CD4-positive, alpha-beta T cell (primary cell): ENCODE measurements at regions not wholly inside any gene's neighbourhood (a gene's known extent, or its start where the extent isn't known, plus 50 kb on each side); places are given as distances from the start of the nearest gene placed in this dataset.

Source experiments
- ATAC-seq: fragments of 200-7000 bp; cut with Tn5 transposase; one replicate; pipeline ENCODE4 v1.10.0; 2022; ENCODE audit warnings: mild to moderate bottlenecking; ENCODE audit not compliant: poor library complexity
- CTCF ChIA-PET: fragments of 350-600 bp; sonication (Branson Sonifier 250); formaldehyde crosslinking; loops from one replicate; lab custom pipeline; 2021; ENCODE audit warnings: antibody characterized with exemption, inconsistent platforms; lab: Charles Lee
- POLR2A ChIA-PET: fragments of 350-600 bp; sonication (Branson Sonifier 250); formaldehyde crosslinking; loops from one replicate; lab custom pipeline; 2021; ENCODE audit warnings: antibody characterized with exemption, inconsistent platforms; lab: Charles Lee
- DNase-seq, 14 experiments: peaks; one replicate each; pipeline ENCODE4 v3.0.0-alpha.2; 2013 to 2020; ENCODE audit warnings: mixed read lengths in 2 of 14
- H3K27ac ChIP-seq, 2 donors: one replicate each; pipeline versions ENCODE4 v1.5.1 to v1.7.0; 2013; ENCODE audit warnings: low read length in 2 of 2, low read depth in 1 of 2, mild to moderate bottlenecking in 1 of 2
- H3K27me3 ChIP-seq, 2 experiments: 1 replicate in 1 of 2; 2 replicates in 1 of 2; pipeline versions ENCODE4 v1.6.1 to v1.7.0; 2013; ENCODE audit warnings: low read length in 2 of 2, control low read depth in 1 of 2, mild to moderate bottlenecking in 1 of 2, moderate library complexity in 1 of 2; ENCODE audit not compliant: insufficient read depth in 2 of 2, control insufficient read depth in 1 of 2
- H3K36me3 ChIP-seq: one replicate; pipeline ENCODE4 v1.6.1; 2013; ENCODE audit warnings: low read length, control low read depth; ENCODE audit not compliant: insufficient read depth
- H3K4me1 ChIP-seq: one replicate; pipeline ENCODE4 v1.6.1; 2013; ENCODE audit warnings: low read length, control low read depth; ENCODE audit not compliant: insufficient read depth
- H3K4me3 ChIP-seq: one replicate; pipeline ENCODE4 v1.5.1; 2013; ENCODE audit warnings: mild to moderate bottlenecking, low read length, moderate library complexity
- H3K9me3 ChIP-seq, 2 experiments: 1 replicate in 1 of 2; 2 replicates in 1 of 2; pipeline versions ENCODE4 v1.6.1 to v1.7.0; 2013; ENCODE audit warnings: low read length in 2 of 2, mild to moderate bottlenecking in 2 of 2, control low read depth in 1 of 2, moderate library complexity in 1 of 2; ENCODE audit not compliant: control insufficient read depth in 1 of 2, insufficient read depth in 1 of 2
- H3K27ac Mint-ChIP-seq: one replicate; pipeline ENCODE4 v1.8.0; 2020; ENCODE audit warnings: mixed read lengths
- H3K27me3 Mint-ChIP-seq: one replicate; pipeline ENCODE4 v1.8.0; 2021; ENCODE audit warnings: mixed read lengths
- H3K36me3 Mint-ChIP-seq: one replicate; pipeline ENCODE4 v1.8.0; 2021; ENCODE audit warnings: low read depth, mixed read lengths
- H3K4me1 Mint-ChIP-seq: one replicate; pipeline ENCODE4 v1.8.0; 2021; ENCODE audit warnings: low read depth, mixed read lengths
- H3K4me3 Mint-ChIP-seq: one replicate; pipeline ENCODE4 v1.8.0; 2020; ENCODE audit warnings: mild to moderate bottlenecking, mixed read lengths
- H3K9me3 Mint-ChIP-seq: one replicate; pipeline ENCODE4 v1.8.0; 2020; ENCODE audit warnings: mixed read lengths
- CTCF ChIP-seq: fragments of 200-600 bp; IDR thresholded peaks from one replicate; pipeline ENCODE4 v1.8.0; 2022; ENCODE audit warnings: antibody characterized with exemption, mild to moderate bottlenecking
- intact Hi-C, 2 experiments: fragments of 100-400 bp; cut with DNase I in 1 of 2; cut with micrococcal nuclease in 1 of 2; formaldehyde crosslinking; loops; one replicate each; pipeline versions ENCODE4 v1.15.1 to v1.9.0; 2023 to 2025; cut with DNase I, micrococcal nuclease

- DNase-seq (no peak), ATAC-seq (no peak)
- Histone ChIP-seq H3K4me3 (no peak overlapping the region), H3K4me1 (no peaks in the 10 kb centered on the region), H3K27ac (no peak overlapping the region), H3K9me3 (no peaks in the 10 kb centered on the region), H3K36me3 (no peaks in the 10 kb centered on the region), H3K27me3 (peaks cover 0 to 4% of the 10 kb centered on the region in 2 experiments)
- ChIA-PET POLR2A (no interaction called here), CTCF (no interaction called here)
- no peaks in the 10 kb centered on the region for H3K4me1 Mint-ChIP-seq
- no peaks in the 10 kb centered on the region for H3K9me3 Mint-ChIP-seq
- no peak overlapping the region for H3K27ac Mint-ChIP-seq
- peaks cover 5% of the 10 kb centered on the region for H3K27me3 Mint-ChIP-seq
- TF ChIP-seq CTCF: no peak
- H3K4me3 Mint-ChIP-seq: no peak overlapping the region
- intact Hi-C loops: no loop called here
- H3K36me3 Mint-ChIP-seq: no peaks in the 10 kb centered on the region
These were observed 138.1 kb upstream of the CWC22 start for GRCh38 chr2:180145163-180145562.

- Mint-ChIP-seq H3K27ac (no peak overlapping the region), H3K4me3 (no peak overlapping the region), H3K9me3 (no peaks in the 10 kb centered on the region), H3K36me3 (no peaks in the 10 kb centered on the region), H3K27me3 (peaks cover 5% of the 10 kb centered on the region), H3K4me1 (no peaks in the 10 kb centered on the region)
- CTCF ChIA-PET: no interaction called here
- POLR2A ChIA-PET: no interaction called here
- Histone ChIP-seq H3K27ac (no peak overlapping the region), H3K4me1 (no peaks in the 10 kb centered on the region), H3K4me3 (no peak overlapping the region), H3K36me3 (no peaks in the 10 kb centered on the region), H3K27me3 (peaks cover 0 to 4% of the 10 kb centered on the region in 2 experiments), H3K9me3 (no peaks in the 10 kb centered on the region)
- no peak for TF ChIP-seq CTCF
- ATAC-seq: no peak
- intact Hi-C loops: no loop called here
- DNase-seq: no peak
These were observed 137.3 kb upstream of the CWC22 start for GRCh38 chr2:180144338-180144813.

- no peak for TF ChIP-seq CTCF
- Histone ChIP-seq H3K27ac (no peak overlapping the region), H3K36me3 (no peaks in the 10 kb centered on the region), H3K4me1 (no peaks in the 10 kb centered on the region), H3K4me3 (no peak overlapping the region), H3K27me3 (peaks cover 0 to 4% of the 10 kb centered on the region in 2 experiments), H3K9me3 (no peaks in the 10 kb centered on the region)
- Mint-ChIP-seq H3K36me3 (no peaks in the 10 kb centered on the region), H3K27me3 (peaks cover 5% of the 10 kb centered on the region), H3K27ac (no peak overlapping the region), H3K4me1 (no peaks in the 10 kb centered on the region), H3K4me3 (no peak overlapping the region), H3K9me3 (no peaks in the 10 kb centered on the region)
- ChIA-PET CTCF (no interaction called here), POLR2A (no interaction called here)
- intact Hi-C loops: no loop called here
- DNase-seq (no peak), ATAC-seq (no peak)
These were observed 136.7 kb upstream of the CWC22 start for GRCh38 chr2:180143633-180144337.
